ENCODE measurements at regions not wholly inside any gene's neighbourhood (a gene's known extent, or its start where the extent isn't known, plus 50 kb on each side); places are given as distances from the start of the nearest gene placed in this dataset.

GRCh38 chr1:114236517-114236916 is 82.8 kb upstream of the SYT6 start:
- POLR2A ChIA-PET: no interaction called here
- no peak overlapping the region for H3K27ac ChIP-seq (ENCODE audit: extremely low read depth, low read depth, low read length)

GRCh38 chr1:114235960-114236359 is 82.3 kb upstream of the SYT6 start:
- Histone ChIP-seq H3K27ac (ENCODE audit: extremely low read depth, low read depth, low read length) (no peak overlapping the region), H3K36me3 (ENCODE audit: control insufficient read depth in 2 of 2, insufficient read depth in 1 of 2, low read length in 2 of 2) (no peaks in the 10 kb centered on the region), H3K9me3 (ENCODE audit: control insufficient read depth, insufficient read depth, low read depth, low read length) (no peaks in the 10 kb centered on the region), H3K4me3 (ENCODE audit: low read depth, low read length) (no peak overlapping the region), H3K4me1 (ENCODE audit: control insufficient read depth, insufficient read depth, low read length) (no peaks in the 10 kb centered on the region)
- CTCF ChIA-PET: interaction anchor here (0.6 to 0.7 kb wide), 2 partner anchors 68 to 187 kb away, joined by 3 to 4 read pairs; no protein-coding TSS in a partner anchor
- TF ChIP-seq ZNF791 (tag by site-specific recombination; IDR thresholded peaks at IDR 0.05) (no peak), KLF9 (tag by site-specific recombination; IDR thresholded peaks at IDR 0.05; ENCODE audit: low read depth) (no peak), ZBTB6 (tag by site-specific recombination; IDR thresholded peaks at IDR 0.05) (no peak), ZNF280C (tag by site-specific recombination; IDR thresholded peaks at IDR 0.05) (no peak)
- TF ChIP-seq, protein P1, sequence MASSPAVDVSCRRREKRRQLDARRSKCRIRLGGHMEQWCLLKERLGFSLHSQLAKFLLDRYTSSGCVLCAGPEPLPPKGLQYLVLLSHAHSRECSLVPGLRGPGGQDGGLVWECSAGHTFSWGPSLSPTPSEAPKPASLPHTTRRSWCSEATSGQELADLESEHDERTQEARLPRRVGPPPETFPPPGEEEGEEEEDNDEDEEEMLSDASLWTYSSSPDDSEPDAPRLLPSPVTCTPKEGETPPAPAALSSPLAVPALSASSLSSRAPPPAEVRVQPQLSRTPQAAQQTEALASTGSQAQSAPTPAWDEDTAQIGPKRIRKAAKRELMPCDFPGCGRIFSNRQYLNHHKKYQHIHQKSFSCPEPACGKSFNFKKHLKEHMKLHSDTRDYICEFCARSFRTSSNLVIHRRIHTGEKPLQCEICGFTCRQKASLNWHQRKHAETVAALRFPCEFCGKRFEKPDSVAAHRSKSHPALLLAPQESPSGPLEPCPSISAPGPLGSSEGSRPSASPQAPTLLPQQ (tag by site-specific recombination; IDR thresholded peaks at IDR 0.05): peak; percentile 27; the same call in 1 of the 2 replicates
- POLR2A ChIA-PET: no interaction called here

More at GRCh38 chr1:114236517-114236916, 82.8 kb upstream of the SYT6 start:
- Histone ChIP-seq H3K4me1 (ENCODE audit: control insufficient read depth, insufficient read depth, low read length) (no peaks in the 10 kb centered on the region), H3K9me3 (ENCODE audit: control insufficient read depth, insufficient read depth, low read depth, low read length) (no peaks in the 10 kb centered on the region), H3K36me3 (ENCODE audit: control insufficient read depth in 2 of 2, insufficient read depth in 1 of 2, low read length in 2 of 2) (no peaks in the 10 kb centered on the region), H3K4me3 (ENCODE audit: low read depth, low read length) (no peak overlapping the region)
- TF ChIP-seq ZNF549 (tag by site-specific recombination; IDR thresholded peaks at IDR 0.05) (no peak), AEBP2 (tag by site-specific recombination; IDR thresholded peaks at IDR 0.05; ENCODE audit: borderline replicate concordance) (no peak), ZSCAN4 (tag by site-specific recombination; IDR thresholded peaks at IDR 0.05) (no peak), ZNF24 (tag by site-specific recombination; IDR thresholded peaks at IDR 0.05) (no peak), ZNF398 (tag by site-specific recombination; IDR thresholded peaks at IDR 0.05) (no peak)
- CTCF ChIA-PET: interaction anchor here (0.7 kb wide), 1 partner anchor 69 kb away, joined by 3 read pairs; no protein-coding TSS in a partner anchor

DNA sequence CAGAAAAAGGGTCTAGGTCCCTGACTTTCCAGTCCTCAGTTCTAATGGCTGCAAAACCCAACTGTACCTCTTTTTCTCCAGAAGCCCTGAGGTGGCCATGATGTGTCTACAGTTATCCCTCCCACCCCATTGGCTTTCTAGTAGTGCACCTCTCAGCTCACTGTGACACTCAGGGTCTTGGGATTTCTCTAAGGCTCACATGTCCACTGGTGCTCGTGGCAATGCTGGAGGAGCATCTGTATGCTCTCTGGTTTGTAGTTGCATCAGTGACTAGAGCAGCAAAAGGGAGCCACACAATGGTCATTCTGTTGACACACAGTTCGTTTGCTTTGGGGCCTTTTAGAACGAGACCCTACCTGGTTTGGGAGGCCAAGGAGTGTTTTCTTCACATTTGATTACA is 81.6 kb upstream of the SYT6 start:
- no peaks in the 10 kb centered on the region for H3K36me3 ChIP-seq (ENCODE audit: control insufficient read depth in 2 of 2, insufficient read depth in 1 of 2, low read length in 2 of 2)
- ChIA-PET CTCF (no interaction called here), POLR2A (no interaction called here)
- H3K9me3 ChIP-seq (ENCODE audit: control insufficient read depth, insufficient read depth, low read depth, low read length): no peaks in the 10 kb centered on the region
- H3K4me1 ChIP-seq (ENCODE audit: control insufficient read depth, insufficient read depth, low read length): no peaks in the 10 kb centered on the region
- H3K4me3 ChIP-seq (ENCODE audit: low read depth, low read length): no peak overlapping the region
- no peak overlapping the region for H3K27ac ChIP-seq (ENCODE audit: extremely low read depth, low read depth, low read length)
- no peak for TF ChIP-seq ZNF248 (tag by site-specific recombination; IDR thresholded peaks at IDR 0.05)
- TF ChIP-seq ZNF133 (tag by site-specific recombination; IDR thresholded peaks at IDR 0.05): no peak
- no peak for TF ChIP-seq SCRT2 (tag by site-specific recombination; IDR thresholded peaks at IDR 0.05)
- TF ChIP-seq GLI4 (tag by site-specific recombination; IDR thresholded peaks at IDR 0.05): no peak
- no peak for TF ChIP-seq ZNF768 (tag by site-specific recombination; IDR thresholded peaks at IDR 0.05)
- TF ChIP-seq ZNF394 (tag by site-specific recombination; IDR thresholded peaks at IDR 0.05; ENCODE audit: borderline replicate concordance): no peak
- TF ChIP-seq ZNF658 (tag by site-specific recombination; IDR thresholded peaks at IDR 0.05): no peak
- TF ChIP-seq ZNF423 (tag by site-specific recombination; IDR thresholded peaks at IDR 0.05): no peak
- TF ChIP-seq ZBTB48 (tag by site-specific recombination; IDR thresholded peaks at IDR 0.05): no peak
- no peak for TF ChIP-seq ZNF596 (tag by site-specific recombination; IDR thresholded peaks at IDR 0.05)
- no peak for TF ChIP-seq ZFP41 (tag by site-specific recombination; IDR thresholded peaks at IDR 0.05; ENCODE audit: borderline replicate concordance)
- no peak for TF ChIP-seq ZNF324 (tag by site-specific recombination; IDR thresholded peaks at IDR 0.05)
- no peak for TF ChIP-seq KLF16 (tag by site-specific recombination; IDR thresholded peaks at IDR 0.05)

Measured in HEK293 (cell line).